ENCODE measurements at regions not wholly inside any gene's neighbourhood (a gene's known extent, or its start where the extent isn't known, plus 50 kb on each side); places are given as distances from the start of the nearest gene placed in this dataset.

- TF ChIP-seq CTCF (IDR thresholded peaks at IDR 0.05; ENCODE audit: low read depth, low read length) (no peak), EZH2phosphoT487 (IDR thresholded peaks at IDR 0.05; ENCODE audit: low read depth) (no peak)
Measured at GRCh38 chr2:131645177-131645765, 117.6 kb downstream of the CCDC74A start.

Data from OCI-LY3 (cell line).